ENCODE measurements at regions not wholly inside any gene's neighbourhood (a gene's known extent, or its start where the extent isn't known, plus 50 kb on each side); places are given as distances from the start of the nearest gene placed in this dataset.

DNA sequence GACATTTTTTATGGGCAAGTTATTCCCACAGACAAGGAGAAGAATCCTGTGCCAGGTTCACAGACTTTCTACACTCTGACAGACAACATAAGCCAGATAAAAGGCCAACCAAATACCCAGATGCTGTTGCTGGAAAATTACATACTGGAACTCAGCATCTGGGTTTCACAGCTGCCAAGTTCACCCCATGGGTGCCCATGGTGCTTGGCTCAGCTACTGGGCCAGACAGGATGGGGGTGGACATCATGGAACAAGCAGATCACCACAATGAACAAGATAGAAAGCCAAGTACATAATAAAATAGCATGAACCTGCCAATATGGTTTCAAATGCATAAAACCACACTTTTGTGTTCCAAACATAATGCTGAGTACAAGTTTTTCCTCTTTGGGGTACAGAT, 999.8 kb downstream of the NR2F1-AS1 start:
- H3K79me2 ChIP-seq (ENCODE audit: low read length) = no peaks in the 10 kb centered on the region
- H4K20me1 ChIP-seq (ENCODE audit: insufficient read depth, low read length) = no peaks in the 10 kb centered on the region
- H3K4me3 ChIP-seq (ENCODE audit: low read length) = no peak overlapping the region
- no peak for TF ChIP-seq EZH2phosphoT487 (IDR thresholded peaks at IDR 0.05; ENCODE audit: low read depth)
- TF ChIP-seq, protein P1, sequence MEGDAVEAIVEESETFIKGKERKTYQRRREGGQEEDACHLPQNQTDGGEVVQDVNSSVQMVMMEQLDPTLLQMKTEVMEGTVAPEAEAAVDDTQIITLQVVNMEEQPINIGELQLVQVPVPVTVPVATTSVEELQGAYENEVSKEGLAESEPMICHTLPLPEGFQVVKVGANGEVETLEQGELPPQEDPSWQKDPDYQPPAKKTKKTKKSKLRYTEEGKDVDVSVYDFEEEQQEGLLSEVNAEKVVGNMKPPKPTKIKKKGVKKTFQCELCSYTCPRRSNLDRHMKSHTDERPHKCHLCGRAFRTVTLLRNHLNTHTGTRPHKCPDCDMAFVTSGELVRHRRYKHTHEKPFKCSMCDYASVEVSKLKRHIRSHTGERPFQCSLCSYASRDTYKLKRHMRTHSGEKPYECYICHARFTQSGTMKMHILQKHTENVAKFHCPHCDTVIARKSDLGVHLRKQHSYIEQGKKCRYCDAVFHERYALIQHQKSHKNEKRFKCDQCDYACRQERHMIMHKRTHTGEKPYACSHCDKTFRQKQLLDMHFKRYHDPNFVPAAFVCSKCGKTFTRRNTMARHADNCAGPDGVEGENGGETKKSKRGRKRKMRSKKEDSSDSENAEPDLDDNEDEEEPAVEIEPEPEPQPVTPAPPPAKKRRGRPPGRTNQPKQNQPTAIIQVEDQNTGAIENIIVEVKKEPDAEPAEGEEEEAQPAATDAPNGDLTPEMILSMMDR (IDR thresholded peaks at IDR 0.05; ENCODE audit: low read depth, low read length) = no peak
- no peaks in the 10 kb centered on the region for H3K9me3 ChIP-seq (ENCODE audit: insufficient read depth, low read length)
- H3K27me3 ChIP-seq (ENCODE audit: low read depth, low read length) = no peaks in the 10 kb centered on the region
- H3K4me1 ChIP-seq (ENCODE audit: low read length) = no peaks in the 10 kb centered on the region
- H3K27ac ChIP-seq (ENCODE audit: low read length) = no peak overlapping the region
- H2AFZ ChIP-seq (ENCODE audit: low read depth, low read length) = no peak overlapping the region
- no peak overlapping the region for H3K9ac ChIP-seq (ENCODE audit: low read length)
- no peak overlapping the region for H3K4me2 ChIP-seq (ENCODE audit: low read length)
- H3K36me3 ChIP-seq (replicated peaks; ENCODE audit: low read depth, low read length) = no peaks in the 10 kb centered on the region

DNA sequence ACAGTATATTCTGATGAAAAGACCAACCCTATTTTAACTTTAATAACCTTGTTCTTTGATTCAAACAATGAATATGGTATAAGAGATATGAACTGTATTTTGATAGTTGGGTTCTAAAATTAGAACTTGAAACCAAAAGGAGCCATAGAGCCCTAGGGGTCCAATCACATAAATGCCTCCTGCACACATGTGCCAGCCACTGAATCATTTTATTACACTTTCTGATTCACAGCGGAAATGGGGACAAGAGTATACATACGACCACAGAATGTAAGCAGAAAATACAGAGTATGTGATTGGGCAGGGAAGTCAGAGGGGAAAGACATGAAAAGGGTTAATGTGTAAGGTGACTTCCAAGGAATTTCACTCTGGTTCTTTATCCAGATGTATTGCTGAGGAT, 1000.2 kb downstream of the NR2F1-AS1 start:
- H3K4me1 ChIP-seq (ENCODE audit: low read length) = no peaks in the 10 kb centered on the region
- H4K20me1 ChIP-seq (ENCODE audit: insufficient read depth, low read length) = no peaks in the 10 kb centered on the region
- H3K27ac ChIP-seq (ENCODE audit: low read length) = no peak overlapping the region
- no peaks in the 10 kb centered on the region for H3K36me3 ChIP-seq (replicated peaks; ENCODE audit: low read depth, low read length)
- no peaks in the 10 kb centered on the region for H3K27me3 ChIP-seq (ENCODE audit: low read depth, low read length)
- no peak overlapping the region for H3K4me3 ChIP-seq (ENCODE audit: low read length)
- H3K79me2 ChIP-seq (ENCODE audit: low read length) = no peaks in the 10 kb centered on the region
- no peaks in the 10 kb centered on the region for H3K9me3 ChIP-seq (ENCODE audit: insufficient read depth, low read length)
- no peak overlapping the region for H2AFZ ChIP-seq (ENCODE audit: low read depth, low read length)
- no peak overlapping the region for H3K4me2 ChIP-seq (ENCODE audit: low read length)
- no peak overlapping the region for H3K9ac ChIP-seq (ENCODE audit: low read length)
- TF ChIP-seq EZH2phosphoT487 (IDR thresholded peaks at IDR 0.05; ENCODE audit: low read depth) = no peak
- TF ChIP-seq, protein P1 (IDR thresholded peaks at IDR 0.05; ENCODE audit: low read depth, low read length) = no peak

DNA sequence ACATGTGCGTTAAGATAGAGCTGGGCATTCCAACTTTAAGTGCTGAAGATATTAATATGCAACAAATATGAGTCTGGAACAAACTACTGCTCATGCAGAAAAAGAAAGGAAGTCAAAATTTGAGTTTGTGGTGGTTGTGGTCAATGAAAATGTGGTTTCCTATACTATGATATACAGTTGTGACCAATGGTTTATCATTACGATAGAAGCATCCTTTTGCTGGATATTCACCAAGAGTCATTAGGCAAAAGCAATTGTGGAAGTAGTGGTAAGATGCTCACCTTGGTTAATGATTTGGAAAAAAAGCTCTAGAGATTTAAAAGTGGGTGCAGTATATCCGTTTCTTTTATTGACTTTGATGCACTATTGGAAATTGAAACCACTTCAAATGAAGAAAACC, 1007.0 kb downstream of the NR2F1-AS1 start:
- Histone ChIP-seq H3K4me1 (ENCODE audit: low read length) (no peaks in the 10 kb centered on the region), H3K36me3 (replicated peaks; ENCODE audit: low read depth, low read length) (no peaks in the 10 kb centered on the region), H3K4me3 (ENCODE audit: low read length) (no peak overlapping the region), H3K27me3 (ENCODE audit: low read depth, low read length) (no peaks in the 10 kb centered on the region), H4K20me1 (ENCODE audit: insufficient read depth, low read length) (no peaks in the 10 kb centered on the region), H3K9me3 (ENCODE audit: insufficient read depth, low read length) (no peaks in the 10 kb centered on the region), H3K4me2 (ENCODE audit: low read length) (no peak overlapping the region), H3K9ac (ENCODE audit: low read length) (no peak overlapping the region), H3K27ac (ENCODE audit: low read length) (no peak overlapping the region), H2AFZ (ENCODE audit: low read depth, low read length) (no peak overlapping the region), H3K79me2 (ENCODE audit: low read length) (no peaks in the 10 kb centered on the region)
- TF ChIP-seq EZH2phosphoT487 (IDR thresholded peaks at IDR 0.05; ENCODE audit: low read depth) = no peak
- TF ChIP-seq, protein P1 (IDR thresholded peaks at IDR 0.05; ENCODE audit: low read depth, low read length) = no peak

DNA sequence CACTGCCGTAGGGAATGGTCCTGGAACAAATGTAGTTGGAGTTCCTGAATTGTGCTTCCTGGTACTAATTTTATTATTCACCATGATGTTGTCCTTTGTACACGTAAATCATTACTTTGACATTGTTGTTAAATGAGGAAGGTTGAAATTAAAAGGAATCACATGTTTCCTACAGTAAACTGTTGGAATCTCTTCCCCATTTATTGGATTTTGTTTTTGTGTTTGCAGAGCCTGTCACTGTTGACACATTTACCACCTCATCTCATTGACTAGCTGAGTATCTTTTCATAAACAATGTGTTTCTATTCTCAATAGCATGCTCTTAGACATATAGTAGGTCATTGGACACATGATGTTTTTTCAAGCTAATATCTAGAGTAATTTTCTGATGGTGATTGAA, 1012.5 kb downstream of the NR2F1-AS1 start:
- Histone ChIP-seq H3K4me2 (ENCODE audit: low read length) (no peak overlapping the region), H3K79me2 (ENCODE audit: low read length) (no peaks in the 10 kb centered on the region), H2AFZ (ENCODE audit: low read depth, low read length) (no peak overlapping the region), H3K27me3 (ENCODE audit: low read depth, low read length) (no peaks in the 10 kb centered on the region), H3K9me3 (ENCODE audit: insufficient read depth, low read length) (no peaks in the 10 kb centered on the region), H3K9ac (ENCODE audit: low read length) (no peak overlapping the region), H4K20me1 (ENCODE audit: insufficient read depth, low read length) (no peaks in the 10 kb centered on the region), H3K4me3 (ENCODE audit: low read length) (no peak overlapping the region), H3K36me3 (replicated peaks; ENCODE audit: low read depth, low read length) (no peaks in the 10 kb centered on the region), H3K27ac (ENCODE audit: low read length) (no peak overlapping the region), H3K4me1 (ENCODE audit: low read length) (no peaks in the 10 kb centered on the region)
- TF ChIP-seq, protein P1 (IDR thresholded peaks at IDR 0.05; ENCODE audit: low read depth, low read length) = no peak
- no peak for TF ChIP-seq EZH2phosphoT487 (IDR thresholded peaks at IDR 0.05; ENCODE audit: low read depth)

Data from OCI-LY3 (cell line).